ENCODE measurements at regions not wholly inside any gene's neighbourhood (a gene's known extent, or its start where the extent isn't known, plus 50 kb on each side); places are given as distances from the start of the nearest gene placed in this dataset.

- DNase-seq, result peak; percentile 27
Measured at GRCh38 chr2:174667250-174667860, 69.8 kb upstream of the WIPF1 start.

GRCh38 chr2:174666845-174667244 is 69.2 kb upstream of the WIPF1 start:
- DNase-seq, result peak; percentile 60

GRCh38 chr2:174666312-174666711 is 68.7 kb upstream of the WIPF1 start:
- peak; percentile 78 for DNase-seq

- no peak for DNase-seq
Measured at GRCh38 chr2:174664084-174664759, 66.6 kb upstream of the WIPF1 start.

- peak; percentile 21 for DNase-seq
Measured at GRCh38 chr2:174663550-174663949, 65.9 kb upstream of the WIPF1 start.

- no peak for DNase-seq
Measured at GRCh38 chr2:174662859-174663258, 65.3 kb upstream of the WIPF1 start.

- DNase-seq, result no peak
Measured at GRCh38 chr2:174662459-174662858, 64.9 kb upstream of the WIPF1 start.

- no peak for DNase-seq
Measured at GRCh38 chr2:174660984-174661675, 63.5 kb upstream of the WIPF1 start.

- no peak for DNase-seq
Measured at GRCh38 chr2:174659069-174659900, 61.7 kb upstream of the WIPF1 start.

GRCh38 chr2:174656676-174657176 is 59.1 kb upstream of the WIPF1 start:
- peak; percentile 29 for DNase-seq

GRCh38 chr2:174656035-174656434 is 58.4 kb upstream of the WIPF1 start:
- no peak for DNase-seq

- DNase-seq, result no peak
Measured at GRCh38 chr2:174654419-174654941, 56.9 kb upstream of the WIPF1 start.

- DNase-seq, result no peak
Measured at GRCh38 chr2:174648896-174649295, 51.3 kb upstream of the WIPF1 start.

Data from OCI-M1 (cell line).